Stromal cell of bone marrow (primary cell): ENCODE measurements at regions not wholly inside any gene's neighbourhood (a gene's known extent, or its start where the extent isn't known, plus 50 kb on each side); places are given as distances from the start of the nearest gene placed in this dataset.
A peak's percentile ranks its signal among the peaks of the same experiment; 100 is the strongest.

Source experiments
- DNase-seq: peaks from one replicate; pipeline ENCODE4 v3.0.0-alpha.2; 2012; ENCODE audit warnings: low read depth

DNA sequence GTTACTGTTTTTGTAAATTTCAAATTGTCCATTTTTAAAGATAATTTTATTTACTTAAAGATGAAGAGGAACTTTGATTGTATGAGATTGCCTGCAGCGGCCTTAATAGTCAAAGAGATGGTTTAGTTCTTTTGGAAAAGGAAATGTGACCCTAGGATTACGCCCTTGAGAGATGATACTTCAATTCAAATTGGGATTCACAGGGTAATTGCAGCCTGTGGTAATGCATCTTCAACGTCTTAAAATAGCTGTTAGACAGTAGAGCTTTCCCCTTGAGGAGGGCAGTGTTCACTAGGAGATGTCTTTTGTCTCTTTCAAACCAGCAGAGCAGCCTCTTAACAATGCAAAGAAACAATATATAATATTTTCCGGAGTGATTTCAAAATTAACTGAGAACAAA lies 127.1 kb downstream of the TAF11L14 start:
- no peak for DNase-seq

DNA sequence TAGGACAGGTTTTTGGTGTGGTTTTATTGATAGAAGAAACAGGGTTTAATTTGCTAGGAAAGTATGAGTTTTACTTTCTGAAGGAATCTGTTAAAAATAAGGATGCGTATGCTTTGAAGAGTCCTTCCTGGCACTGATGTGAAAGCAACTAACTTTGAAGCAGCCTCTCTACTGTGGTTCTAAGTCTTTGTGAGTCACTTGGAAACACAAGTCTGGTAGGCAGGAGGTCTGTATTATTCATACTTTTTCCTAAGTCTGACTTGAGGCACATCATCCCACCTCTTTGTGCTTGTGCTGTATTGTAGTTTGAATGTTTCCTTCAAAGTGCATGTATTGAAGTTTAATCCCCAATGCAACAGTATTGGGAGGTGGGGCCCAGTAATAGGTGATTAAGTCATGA lies 129.0 kb downstream of the TAF11L14 start:
- DNase-seq = peak; percentile 78

DNA sequence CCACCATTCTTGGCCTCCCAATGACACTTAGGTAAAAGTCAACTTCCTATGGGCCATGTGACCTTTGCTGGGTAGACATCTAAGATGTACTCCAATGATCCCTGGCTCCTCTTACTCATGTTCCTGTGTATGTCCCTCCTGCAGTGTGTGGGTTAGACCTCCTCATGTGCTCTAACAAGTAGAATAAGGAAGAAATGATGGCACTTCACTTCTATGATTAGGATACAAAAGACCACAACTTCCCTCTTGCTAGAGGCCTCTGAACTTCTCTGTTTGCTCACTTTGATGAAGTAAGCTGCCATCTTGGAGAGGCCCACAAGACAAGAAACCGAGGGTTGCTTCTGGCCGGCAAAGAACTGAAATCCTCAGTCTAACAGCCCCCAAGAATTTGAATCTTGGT lies 131.8 kb downstream of the TAF11L14 start:
- DNase-seq = no peak

DNA sequence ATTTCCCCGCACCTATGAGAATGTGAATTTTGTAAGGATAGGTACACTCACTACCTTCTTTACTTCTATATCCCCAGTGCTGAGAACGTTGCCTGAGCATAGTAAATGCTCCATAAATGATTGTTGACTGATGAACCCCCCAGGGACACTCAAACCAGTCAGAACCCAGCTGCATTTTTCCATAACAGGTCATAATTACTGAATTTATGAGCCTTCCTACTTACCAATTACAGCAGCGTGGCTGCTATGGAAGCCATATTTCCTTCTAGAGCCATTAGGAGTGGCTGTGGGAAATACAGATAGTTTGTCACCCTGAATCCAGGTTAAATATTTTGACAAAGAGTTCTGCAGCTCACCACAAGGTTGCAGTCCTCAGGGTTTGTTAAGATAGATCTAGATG lies 135.0 kb downstream of the TAF11L14 start:
- no peak for DNase-seq

- no peak for DNase-seq
Observed at GRCh38 chr5:17772232-17772631, 138.0 kb downstream of the TAF11L14 start.

DNA sequence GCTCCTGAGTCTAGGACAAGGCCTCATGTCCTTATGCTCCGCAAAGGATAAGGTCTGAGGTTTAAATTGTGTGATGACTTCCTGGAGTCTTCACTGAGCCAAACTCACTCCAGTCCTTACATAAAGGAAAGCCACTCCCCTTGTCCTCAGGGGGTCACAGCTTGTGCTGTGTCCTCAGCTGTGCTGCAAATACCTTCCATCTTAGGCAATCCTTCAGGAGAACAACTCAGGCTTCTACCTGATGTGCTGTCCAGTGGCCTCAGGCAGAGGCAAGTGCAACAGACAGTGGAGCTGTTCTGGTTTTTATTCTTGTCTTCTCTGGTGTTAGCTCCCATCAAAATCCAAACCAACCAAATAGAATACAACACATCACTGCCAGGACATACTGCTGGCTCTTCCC lies 151.5 kb downstream of the TAF11L14 start:
- no peak for DNase-seq

DNA sequence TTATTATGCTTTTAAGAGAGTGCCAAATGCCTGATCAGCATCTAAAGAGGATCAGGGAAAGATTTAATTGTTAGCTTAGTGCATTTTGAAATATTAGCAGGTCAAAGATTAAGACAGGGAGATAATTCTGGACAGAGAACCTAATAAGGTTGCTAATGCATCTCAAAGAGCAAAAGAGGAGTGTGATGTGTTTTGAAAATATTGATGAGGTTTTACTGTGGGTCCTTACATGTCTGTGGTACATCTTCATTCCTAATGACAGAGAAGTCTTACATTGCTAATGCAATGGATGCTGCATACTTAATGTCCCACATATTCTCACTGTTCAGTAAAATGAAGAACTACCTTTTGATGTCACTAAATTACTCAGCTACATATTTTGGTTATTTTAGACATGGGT lies 154.1 kb downstream of the TAF11L14 start:
- DNase-seq = no peak

GRCh38 chr5:17794201-17794600 lies 159.9 kb downstream of the TAF11L14 start:
- no peak for DNase-seq

- no peak for DNase-seq
Observed at GRCh38 chr5:17794815-17795214, 160.6 kb downstream of the TAF11L14 start.

GRCh38 chr5:17796142-17796541 lies 161.9 kb downstream of the TAF11L14 start:
- no peak for DNase-seq

DNA sequence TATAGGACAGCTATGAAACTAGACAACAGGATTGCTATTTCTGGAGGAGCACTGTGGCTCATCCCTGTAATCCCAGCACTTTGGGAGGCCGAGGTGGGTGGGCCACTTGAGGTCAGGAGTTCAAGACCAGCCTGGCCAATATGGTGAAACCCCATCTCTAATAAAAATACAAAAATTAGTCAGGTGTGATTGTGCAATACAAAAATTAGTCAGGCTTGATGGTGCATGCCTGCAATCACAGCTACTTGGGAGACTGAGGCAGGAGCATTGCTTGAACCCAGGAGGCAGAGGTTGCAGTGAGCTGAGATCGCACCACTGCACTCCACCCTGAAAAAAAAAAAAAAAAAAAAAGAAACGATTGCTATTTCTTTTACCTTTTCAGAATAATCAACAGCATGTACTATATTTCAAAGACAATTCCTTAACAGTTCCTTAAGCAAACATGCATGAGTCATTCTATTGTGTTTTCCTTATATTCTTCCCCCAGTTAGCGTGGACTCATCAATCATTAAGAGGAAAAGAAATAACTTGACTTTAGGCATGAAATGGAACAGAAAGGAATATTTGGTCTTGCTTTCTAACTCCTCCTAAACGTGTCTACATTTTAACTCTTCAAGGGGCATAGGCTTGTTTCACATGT lies 162.6 kb downstream of the TAF11L14 start:
- DNase-seq = no peak

DNA sequence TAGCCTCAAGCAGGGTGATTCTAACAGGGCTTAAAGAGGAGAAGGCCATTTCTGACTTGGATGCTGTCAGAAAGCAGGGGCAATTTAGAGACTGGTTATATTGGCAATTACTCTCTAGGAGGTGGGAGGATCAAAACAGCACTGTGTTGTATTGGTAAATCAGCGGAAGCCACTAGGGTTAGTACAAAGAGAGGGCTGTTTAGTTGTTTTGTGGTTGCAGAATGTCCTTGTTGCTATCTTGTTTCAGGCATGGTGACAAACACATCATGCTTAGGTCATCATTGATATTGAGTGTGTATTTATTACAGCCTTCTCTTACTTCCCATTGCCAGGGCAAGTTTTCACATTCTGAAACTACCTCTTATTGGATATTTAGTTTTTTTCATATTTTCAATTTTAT lies 165.3 kb downstream of the TAF11L14 start:
- no peak for DNase-seq

DNA sequence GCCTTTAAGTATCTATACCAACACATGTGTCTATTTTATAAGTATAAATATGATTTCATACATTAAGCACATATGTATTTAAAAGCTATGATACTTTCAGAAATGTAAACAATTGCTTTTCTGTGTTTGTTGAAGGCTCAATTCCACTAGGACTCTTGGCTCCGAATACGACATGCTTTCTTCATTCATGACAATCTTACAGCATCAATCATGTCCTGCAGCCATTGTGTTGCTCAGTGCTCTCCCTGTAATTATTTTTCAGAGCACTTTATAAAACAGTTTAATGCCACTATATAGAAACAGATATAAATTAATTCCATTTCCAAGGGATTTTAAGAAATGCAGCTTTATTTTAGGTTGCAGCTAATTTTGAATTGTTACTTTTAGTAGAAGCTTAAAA lies 167.3 kb downstream of the TAF11L14 start:
- no peak for DNase-seq

- no peak for DNase-seq
Observed at GRCh38 chr5:17802256-17802655, 168.0 kb downstream of the TAF11L14 start.

DNA sequence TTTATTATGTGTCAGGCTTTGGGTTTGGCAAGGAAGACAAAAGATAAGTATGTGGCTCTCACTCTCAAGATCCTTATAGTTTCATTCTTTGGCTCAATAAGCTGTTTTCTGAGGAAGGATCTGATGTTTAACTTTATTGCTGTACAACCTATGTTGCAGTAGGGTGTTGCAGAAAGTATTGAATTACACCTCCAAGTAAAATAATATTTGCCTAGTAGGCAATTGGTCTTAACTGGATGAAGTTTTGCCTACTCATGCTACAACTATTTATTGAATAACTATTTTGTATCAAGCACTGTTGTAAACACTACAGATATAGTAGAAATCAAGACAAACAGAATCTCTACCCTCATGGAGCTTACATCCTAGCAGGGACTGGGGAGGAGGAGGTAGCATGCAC lies 169.7 kb downstream of the TAF11L14 start:
- no peak for DNase-seq

DNA sequence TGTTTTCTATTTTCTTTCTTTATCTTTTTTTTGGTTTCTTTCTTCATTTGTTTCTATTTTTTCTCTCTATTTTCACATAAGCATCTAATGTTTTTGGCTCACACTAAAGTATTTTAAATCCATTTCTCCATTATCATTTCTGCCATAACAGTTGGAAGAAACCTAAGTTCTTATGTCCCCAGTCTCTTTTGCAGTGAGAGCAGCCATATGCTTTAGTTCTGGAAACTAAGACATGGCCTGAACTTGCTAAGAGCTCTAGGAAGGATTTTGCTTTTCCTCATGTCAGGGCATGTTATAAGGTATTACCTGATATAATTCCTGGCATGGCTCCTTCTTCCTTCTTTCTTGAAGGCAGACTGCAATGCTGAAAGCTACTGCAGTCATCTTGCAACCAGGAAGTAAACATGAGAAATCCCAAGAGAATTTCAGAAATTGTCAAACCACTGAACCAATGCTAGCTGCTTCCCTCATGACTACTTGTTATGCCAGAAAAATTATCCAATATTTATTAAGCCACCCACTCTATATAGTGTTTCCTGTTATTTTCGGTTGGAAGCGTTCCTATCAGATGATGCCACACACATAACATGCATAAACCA lies 171.1 kb downstream of the TAF11L14 start:
- no peak for DNase-seq

DNA sequence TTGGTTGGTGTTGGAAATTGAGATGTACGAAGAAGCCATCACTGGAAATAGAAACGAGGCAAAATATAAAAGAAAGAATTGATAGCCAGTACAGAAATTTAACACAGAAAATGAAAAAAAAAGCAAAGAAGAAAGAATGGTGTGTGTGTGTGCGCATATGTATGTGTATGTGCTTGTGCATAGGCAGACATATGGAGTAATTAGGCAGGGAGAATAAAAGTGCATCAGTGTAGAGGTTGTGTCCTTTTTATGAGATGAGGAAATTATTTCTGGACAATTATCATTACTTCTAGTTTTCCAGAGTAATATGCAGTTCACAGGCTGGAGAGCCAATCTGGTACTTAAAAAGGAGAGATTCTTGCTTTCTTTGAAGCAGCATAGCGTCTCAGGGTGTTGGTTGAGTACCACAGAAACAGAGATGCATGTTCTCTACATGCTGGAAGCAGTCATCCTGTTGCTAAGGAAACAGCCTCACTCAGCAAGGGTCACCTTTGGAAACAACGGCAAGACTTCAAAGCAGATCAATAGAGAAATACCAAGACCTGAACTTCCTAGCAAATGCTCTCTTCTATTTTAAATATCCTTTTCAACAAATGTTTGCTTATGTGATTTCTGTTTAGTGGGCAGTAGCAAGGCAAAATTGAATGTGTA lies 172.7 kb downstream of the TAF11L14 start:
- DNase-seq = no peak

- DNase-seq = no peak
Observed at GRCh38 chr5:17808566-17808965, 174.3 kb downstream of the TAF11L14 start.

GRCh38 chr5:17810734-17811133 lies 176.5 kb downstream of the TAF11L14 start:
- DNase-seq = no peak

- DNase-seq = no peak
Observed at GRCh38 chr5:17813214-17813613, 179.0 kb downstream of the TAF11L14 start.

DNA sequence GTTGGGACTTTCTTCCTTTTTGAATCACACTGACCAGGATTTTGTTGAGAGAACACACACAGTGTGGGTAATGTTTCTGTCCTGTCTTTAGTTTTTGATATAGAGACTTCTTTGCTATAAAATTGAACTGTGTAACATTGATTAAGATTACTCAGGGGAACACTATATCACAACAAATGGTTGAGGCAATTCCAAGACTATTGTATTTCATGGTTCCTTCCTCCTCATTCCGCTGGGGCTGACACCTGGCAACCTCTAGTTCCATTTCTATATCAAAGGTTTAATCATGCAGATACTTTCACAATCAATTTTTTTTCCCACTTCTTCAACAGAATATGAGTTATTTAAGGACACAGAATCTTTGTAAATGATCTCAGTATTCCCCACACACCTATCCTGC lies 182.2 kb downstream of the TAF11L14 start:
- no peak for DNase-seq

DNA sequence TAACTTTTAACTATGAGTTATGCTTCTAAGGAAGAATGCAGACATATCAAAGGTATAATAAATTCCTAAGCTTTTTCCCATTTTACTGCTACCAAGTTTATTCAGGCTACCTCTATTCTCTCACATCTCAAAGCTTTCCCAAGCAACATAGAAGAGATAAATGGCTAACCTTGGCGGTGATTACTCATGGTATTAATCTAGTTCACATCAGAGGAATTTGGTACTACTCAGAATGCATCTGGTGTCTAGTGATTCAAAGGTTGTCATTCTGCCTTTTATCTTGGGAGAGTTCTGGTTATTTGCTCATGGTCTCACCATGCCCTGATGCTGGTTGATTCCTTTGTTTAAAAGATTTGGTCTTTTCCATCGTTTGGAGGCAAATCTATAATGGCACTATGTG lies 182.7 kb downstream of the TAF11L14 start:
- DNase-seq = no peak

GRCh38 chr5:17817990-17818389 lies 183.7 kb downstream of the TAF11L14 start:
- peak; percentile 55 for DNase-seq

DNA sequence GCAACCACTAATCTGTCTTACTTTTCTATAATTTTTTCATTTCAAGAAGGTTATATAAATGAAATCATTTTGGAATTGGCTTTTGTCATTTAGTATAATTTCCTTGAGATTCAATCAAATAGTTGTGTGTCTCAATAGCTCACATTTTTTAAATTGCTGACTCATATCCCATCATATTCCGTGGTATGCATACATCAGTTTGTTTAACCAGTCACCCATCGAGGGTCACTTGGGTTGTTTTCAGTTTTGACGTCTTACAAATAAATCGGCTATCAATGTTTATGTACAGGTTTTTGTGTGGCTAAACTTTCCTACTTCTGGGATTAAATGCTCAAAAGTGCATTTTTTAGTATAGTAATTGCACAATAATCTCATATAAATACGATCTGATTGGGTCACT lies 185.5 kb downstream of the TAF11L14 start:
- peak; percentile 32 for DNase-seq
